IPS-18a (cell line): ENCODE measurements at regions not wholly inside any gene's neighbourhood (a gene's known extent, or its start where the extent isn't known, plus 50 kb on each side); places are given as distances from the start of the nearest gene placed in this dataset.

Experiments used
- H3K27ac ChIP-seq: one replicate; pipeline ENCODE4 v1.5.1; 2013; ENCODE audit warnings: low read length
- H3K27me3 ChIP-seq: one replicate; pipeline ENCODE4 v1.6.1; 2013; ENCODE audit warnings: mild to moderate bottlenecking, low read length; ENCODE audit not compliant: control insufficient read depth, insufficient read depth
- H3K36me3 ChIP-seq: one replicate; pipeline ENCODE4 v1.6.1; 2013; ENCODE audit warnings: low read depth, low read length; ENCODE audit not compliant: control insufficient read depth
- H3K4me1 ChIP-seq: one replicate; pipeline ENCODE4 v1.6.1; 2013; ENCODE audit warnings: low read depth, low read length; ENCODE audit not compliant: control insufficient read depth
- H3K4me3 ChIP-seq: one replicate; pipeline ENCODE4 v1.5.1; 2013; ENCODE audit warnings: low read length
- H3K9ac ChIP-seq: one replicate; pipeline ENCODE4 v1.6.1; 2013; ENCODE audit warnings: mild to moderate bottlenecking, low read length, moderate library complexity
- H3K9me3 ChIP-seq: one replicate; pipeline ENCODE4 v1.6.1; 2013; ENCODE audit warnings: low read depth, low read length; ENCODE audit not compliant: control insufficient read depth

DNA sequence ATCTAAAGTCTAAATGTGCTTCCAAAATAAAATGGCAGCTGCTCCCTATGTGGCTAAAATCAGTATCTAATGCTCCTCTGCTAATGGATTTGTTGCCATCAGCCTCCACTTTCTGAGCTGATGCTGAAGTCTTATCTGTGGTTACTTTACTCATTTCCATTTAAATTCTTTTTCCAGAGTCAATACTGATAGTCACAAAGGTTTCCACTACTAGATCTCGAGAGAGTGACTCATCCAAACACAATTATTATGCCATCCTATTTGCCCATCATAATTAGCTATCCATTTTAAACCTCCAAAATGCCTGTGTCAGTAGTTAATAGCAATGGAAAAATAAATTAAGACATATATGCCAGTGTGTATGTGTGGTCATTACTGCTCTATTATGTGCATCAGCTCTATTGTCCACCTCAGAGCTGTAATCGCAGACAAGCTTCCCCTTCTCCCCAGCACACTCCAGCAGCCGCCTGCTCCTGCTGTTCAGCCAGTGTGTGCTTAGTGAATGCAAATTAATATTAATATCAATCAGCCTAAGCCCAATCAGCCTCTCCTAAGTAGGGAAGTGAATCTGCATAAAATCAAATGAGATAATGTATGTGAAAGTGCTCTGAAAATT, 199.8 kb upstream of the ZIC3 start:
- Histone ChIP-seq H3K4me1 (no peaks in the 10 kb centered on the region), H3K9ac (no peak overlapping the region), H3K4me3 (no peak overlapping the region), H3K36me3 (no peaks in the 10 kb centered on the region), H3K9me3 (peaks cover 10% of the 10 kb centered on the region), H3K27ac (no peak overlapping the region), H3K27me3 (no peaks in the 10 kb centered on the region)

DNA sequence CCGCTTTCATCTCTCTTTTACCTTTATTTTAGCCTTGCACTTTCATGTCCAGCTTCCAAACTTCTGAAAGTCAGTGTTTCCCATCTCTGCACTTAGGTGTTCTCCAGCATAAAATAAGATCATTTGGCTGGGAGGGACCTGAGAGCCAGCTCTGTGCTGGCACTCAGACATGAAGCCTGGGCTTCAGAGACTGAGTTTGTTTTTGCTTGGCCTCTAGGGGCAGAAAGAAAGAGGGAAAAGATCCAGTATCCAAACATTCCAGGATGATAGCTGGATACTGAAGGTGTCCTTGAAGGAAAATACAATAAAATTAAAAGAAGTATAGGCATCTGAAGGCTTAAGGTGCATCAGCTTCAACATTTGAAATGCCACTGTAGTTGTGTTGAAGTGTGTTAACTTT, 202.4 kb upstream of the ZIC3 start:
- Histone ChIP-seq H3K4me1 (no peaks in the 10 kb centered on the region), H3K9me3 (peaks cover 8% of the 10 kb centered on the region), H3K27ac (no peak overlapping the region), H3K4me3 (no peak overlapping the region), H3K27me3 (no peaks in the 10 kb centered on the region), H3K36me3 (no peaks in the 10 kb centered on the region), H3K9ac (no peak overlapping the region)

GRCh38 chrX:137362583-137362982, 203.3 kb upstream of the ZIC3 start:
- Histone ChIP-seq H3K9me3 (peaks cover 8% of the 10 kb centered on the region), H3K27me3 (no peaks in the 10 kb centered on the region), H3K4me1 (no peaks in the 10 kb centered on the region), H3K27ac (no peak overlapping the region), H3K4me3 (no peak overlapping the region), H3K9ac (no peak overlapping the region), H3K36me3 (no peaks in the 10 kb centered on the region)

GRCh38 chrX:137354851-137355250, 211.1 kb upstream of the ZIC3 start:
- Histone ChIP-seq H3K36me3 (no peaks in the 10 kb centered on the region), H3K4me3 (no peak overlapping the region), H3K9ac (no peak overlapping the region), H3K9me3 (peaks cover 24% of the 10 kb centered on the region), H3K4me1 (no peaks in the 10 kb centered on the region), H3K27me3 (no peaks in the 10 kb centered on the region), H3K27ac (no peak overlapping the region)

GRCh38 chrX:137353404-137353803, 212.5 kb upstream of the ZIC3 start:
- no peak overlapping the region for H3K9ac ChIP-seq
- peaks cover 27% of the 10 kb centered on the region for H3K9me3 ChIP-seq
- no peaks in the 10 kb centered on the region for H3K4me1 ChIP-seq
- no peaks in the 10 kb centered on the region for H3K36me3 ChIP-seq
- no peak overlapping the region for H3K4me3 ChIP-seq
- no peak overlapping the region for H3K27ac ChIP-seq
- no peaks in the 10 kb centered on the region for H3K27me3 ChIP-seq

DNA sequence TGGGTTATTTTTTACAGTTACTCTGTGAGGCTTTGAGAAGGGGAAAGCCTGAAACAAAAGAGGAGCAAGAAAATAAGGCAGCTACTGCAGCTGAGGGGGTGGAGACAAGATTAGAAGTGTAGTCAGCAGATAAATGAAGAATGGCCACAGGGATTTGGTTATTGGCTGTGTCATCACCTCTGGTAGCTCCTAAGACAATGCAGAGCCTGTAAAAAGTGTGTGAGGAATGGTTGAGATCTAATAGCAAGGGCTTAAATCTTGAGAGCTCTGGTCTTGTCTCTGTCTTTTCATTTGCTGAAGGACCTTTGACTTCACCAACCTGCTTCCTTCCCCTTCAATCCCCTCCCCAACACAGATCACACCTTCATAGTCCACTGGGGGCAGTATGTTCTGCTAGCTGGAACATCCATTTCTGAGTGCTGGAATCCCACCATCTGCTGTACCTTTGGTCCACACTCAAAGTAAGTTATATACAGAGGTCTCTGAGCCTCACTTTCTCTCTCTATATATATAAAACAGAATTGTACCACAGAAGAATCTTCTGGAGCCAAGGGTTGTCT, 213.7 kb upstream of the ZIC3 start:
- Histone ChIP-seq H3K9me3 (peaks cover 27% of the 10 kb centered on the region), H3K9ac (no peak overlapping the region), H3K4me3 (no peak overlapping the region), H3K4me1 (no peaks in the 10 kb centered on the region), H3K27ac (no peak overlapping the region), H3K27me3 (no peaks in the 10 kb centered on the region), H3K36me3 (no peaks in the 10 kb centered on the region)

DNA sequence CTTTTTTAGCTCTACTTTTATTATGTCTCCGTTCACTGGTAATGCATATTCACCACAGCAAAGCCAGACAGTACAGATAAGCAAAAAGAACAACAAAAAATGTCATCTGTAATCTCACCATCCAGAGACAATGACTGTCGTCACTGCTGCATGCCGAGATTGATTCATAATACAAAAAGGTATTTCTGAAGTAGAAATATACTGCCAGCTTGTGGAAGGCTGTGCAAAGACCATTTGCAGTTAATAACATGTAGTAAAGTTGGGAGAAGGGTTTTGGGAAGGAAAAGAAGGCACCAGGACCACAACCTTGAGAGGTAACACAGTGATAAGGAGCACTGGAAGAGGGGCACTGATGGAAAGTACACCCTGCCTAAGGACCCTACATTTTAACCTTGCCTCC, 223.0 kb upstream of the ZIC3 start:
- Histone ChIP-seq H3K36me3 (no peaks in the 10 kb centered on the region), H3K4me3 (no peak overlapping the region), H3K4me1 (no peaks in the 10 kb centered on the region), H3K9ac (no peak overlapping the region), H3K27me3 (no peaks in the 10 kb centered on the region), H3K9me3 (peaks cover 20% of the 10 kb centered on the region), H3K27ac (no peak overlapping the region)

DNA sequence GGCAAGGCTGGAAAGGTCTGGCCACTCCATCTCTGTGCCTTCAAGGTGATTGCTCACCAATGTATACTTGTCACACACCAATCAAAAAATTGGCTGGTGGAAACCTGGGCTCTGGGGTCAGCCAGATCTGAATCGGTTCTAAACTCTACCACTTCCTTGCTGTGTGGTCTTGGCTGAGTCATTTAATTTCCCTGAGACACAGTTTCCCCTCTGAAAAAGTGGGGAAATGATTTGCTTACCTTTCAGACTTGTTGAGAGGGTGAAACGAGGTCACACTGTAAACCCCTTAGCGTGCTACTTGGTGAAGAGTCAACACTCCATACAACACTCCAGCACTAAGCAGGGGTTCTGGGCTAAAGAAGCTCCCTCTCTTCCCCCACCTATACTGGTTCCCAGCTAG, 252.3 kb upstream of the ZIC3 start:
- H3K27me3 ChIP-seq: no peaks in the 10 kb centered on the region
- peaks cover 31% of the 10 kb centered on the region for H3K9me3 ChIP-seq
- no peak overlapping the region for H3K27ac ChIP-seq
- no peak overlapping the region for H3K9ac ChIP-seq
- H3K4me1 ChIP-seq: no peaks in the 10 kb centered on the region
- no peak overlapping the region for H3K4me3 ChIP-seq
- no peaks in the 10 kb centered on the region for H3K36me3 ChIP-seq

DNA sequence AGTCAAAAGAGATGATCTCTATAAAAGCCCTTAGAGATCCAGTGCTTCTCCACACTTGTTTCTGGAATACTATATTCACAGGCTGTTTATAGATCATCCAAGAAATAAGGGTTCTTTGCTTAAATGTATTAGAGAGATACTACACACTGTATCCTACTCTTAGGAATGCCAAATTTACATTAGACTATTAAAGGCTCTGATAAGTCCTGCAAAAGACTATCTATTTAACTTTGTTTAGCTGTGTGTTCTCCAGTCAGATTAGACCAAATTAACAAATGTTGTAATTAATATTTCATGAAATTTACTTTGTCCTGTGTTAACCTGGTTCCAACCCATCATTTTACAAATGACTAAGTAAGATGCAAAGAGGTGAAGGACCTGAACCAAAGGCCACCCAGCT, 260.5 kb upstream of the ZIC3 start:
- no peaks in the 10 kb centered on the region for H3K4me1 ChIP-seq
- H3K27ac ChIP-seq: no peak overlapping the region
- no peak overlapping the region for H3K4me3 ChIP-seq
- no peaks in the 10 kb centered on the region for H3K27me3 ChIP-seq
- no peaks in the 10 kb centered on the region for H3K36me3 ChIP-seq
- no peak overlapping the region for H3K9ac ChIP-seq
- peaks cover 28% of the 10 kb centered on the region for H3K9me3 ChIP-seq

DNA sequence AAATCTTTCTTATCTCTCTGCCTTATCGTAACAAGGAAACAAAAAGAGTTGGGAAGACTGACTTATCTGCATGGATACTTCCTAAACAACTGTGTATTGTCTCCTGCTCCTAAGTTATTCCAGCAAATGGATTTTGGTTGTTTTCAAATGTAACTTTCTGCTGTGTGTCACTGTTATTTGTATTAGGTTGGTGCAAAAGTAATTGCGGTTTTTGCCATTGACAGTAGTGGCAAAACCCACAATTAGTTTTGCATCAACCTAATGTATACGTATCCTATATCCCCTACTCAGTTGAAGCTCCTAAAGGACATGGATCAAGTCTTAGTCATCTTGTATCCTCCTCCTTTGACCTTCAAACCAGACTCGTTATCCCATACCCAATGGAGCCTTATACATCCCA, 263.4 kb upstream of the GPR101 start:
- Histone ChIP-seq H3K36me3 (no peaks in the 10 kb centered on the region), H3K27ac (no peak overlapping the region), H3K4me1 (no peaks in the 10 kb centered on the region), H3K4me3 (no peak overlapping the region), H3K9ac (no peak overlapping the region), H3K27me3 (no peaks in the 10 kb centered on the region), H3K9me3 (peaks cover 19% of the 10 kb centered on the region)

- no peak overlapping the region for H3K9ac ChIP-seq
- H3K4me3 ChIP-seq: no peak overlapping the region
- no peaks in the 10 kb centered on the region for H3K4me1 ChIP-seq
- H3K36me3 ChIP-seq: no peaks in the 10 kb centered on the region
- H3K27me3 ChIP-seq: no peaks in the 10 kb centered on the region
- peaks cover 13% of the 10 kb centered on the region for H3K9me3 ChIP-seq
- no peak overlapping the region for H3K27ac ChIP-seq
These were observed 256.2 kb upstream of the GPR101 start for GRCh38 chrX:137290011-137290410.

DNA sequence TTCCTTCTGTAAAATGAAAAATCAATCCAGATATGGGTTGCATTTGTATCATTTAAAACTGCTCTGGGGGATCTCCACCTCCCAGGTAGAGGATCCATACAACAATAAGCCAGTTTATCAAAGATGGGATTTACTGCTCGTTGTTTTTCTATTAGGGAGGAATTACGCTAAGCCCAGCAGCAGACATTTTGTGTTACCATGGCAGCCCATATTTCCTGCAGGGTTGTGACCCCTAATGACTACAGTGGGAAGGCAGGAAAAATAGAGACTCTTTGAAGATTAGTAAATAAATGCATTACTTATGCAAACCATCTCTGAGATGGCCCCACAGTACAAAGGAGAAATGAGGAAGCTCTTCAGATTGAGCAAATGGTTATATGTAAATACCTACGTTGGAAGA, 253.4 kb upstream of the GPR101 start:
- Histone ChIP-seq H3K27me3 (no peaks in the 10 kb centered on the region), H3K36me3 (no peaks in the 10 kb centered on the region), H3K27ac (no peak overlapping the region), H3K9ac (no peak overlapping the region), H3K4me1 (no peaks in the 10 kb centered on the region), H3K9me3 (peaks cover 10% of the 10 kb centered on the region), H3K4me3 (no peak overlapping the region)
